ENCODE measurements at regions not wholly inside any gene's neighbourhood (a gene's known extent, or its start where the extent isn't known, plus 50 kb on each side); places are given as distances from the start of the nearest gene placed in this dataset.

GRCh38 chr2:204223544-204223943 lies 287.0 kb downstream of the ICOS start:
- DNase-seq (ENCODE audit: low read depth in 1 of 2, low spot score in 1 of 2): no peak

GRCh38 chr2:204225671-204226073 lies 289.1 kb downstream of the ICOS start:
- Histone ChIP-seq H3K27ac (no peak overlapping the region), H3K27me3 (peaks cover 5% of the 10 kb centered on the region), H3K9me3 (ENCODE audit: low read depth) (no peaks in the 10 kb centered on the region), H3K4me3 (no peak overlapping the region), H3K36me3 (no peaks in the 10 kb centered on the region), H3K4me1 (ENCODE audit: low read depth) (peaks cover 9% of the 10 kb centered on the region)
- TF ChIP-seq CTCF (IDR thresholded peaks at IDR 0.05; ENCODE audit: low read depth, low read length): no peak
- no peak for DNase-seq (ENCODE audit: low read depth in 1 of 2, low spot score in 1 of 2)

More at GRCh38 chr2:204223544-204223943, 287.0 kb downstream of the ICOS start:
- Histone ChIP-seq H3K4me1 (ENCODE audit: low read depth) (peaks cover 4% of the 10 kb centered on the region), H3K9me3 (ENCODE audit: low read depth) (no peaks in the 10 kb centered on the region), H3K27ac (no peak overlapping the region), H3K36me3 (no peaks in the 10 kb centered on the region), H3K27me3 (peaks cover 5% of the 10 kb centered on the region), H3K4me3 (no peak overlapping the region)
- no peak for TF ChIP-seq CTCF (IDR thresholded peaks at IDR 0.05; ENCODE audit: low read depth, low read length)

GRCh38 chr2:204226305-204226880 lies 289.8 kb downstream of the ICOS start:
- peaks cover 5% of the 10 kb centered on the region for H3K27me3 ChIP-seq
- DNase-seq (ENCODE audit: low read depth in 1 of 2, low spot score in 1 of 2): no peak
- H3K27ac ChIP-seq: no peak overlapping the region
- H3K36me3 ChIP-seq: no peaks in the 10 kb centered on the region
- TF ChIP-seq CTCF (IDR thresholded peaks at IDR 0.05; ENCODE audit: low read depth, low read length): no peak
- H3K4me1 ChIP-seq (ENCODE audit: low read depth): peaks cover 9% of the 10 kb centered on the region
- no peaks in the 10 kb centered on the region for H3K9me3 ChIP-seq (ENCODE audit: low read depth)
- H3K4me3 ChIP-seq: no peak overlapping the region

GRCh38 chr2:204228169-204228886 lies 291.8 kb downstream of the ICOS start:
- peaks cover 9% of the 10 kb centered on the region for H3K4me1 ChIP-seq (ENCODE audit: low read depth)
- no peak for TF ChIP-seq CTCF (IDR thresholded peaks at IDR 0.05; ENCODE audit: low read depth, low read length)
- H3K9me3 ChIP-seq (ENCODE audit: low read depth): no peaks in the 10 kb centered on the region
- no peak overlapping the region for H3K27ac ChIP-seq
- peaks cover 5% of the 10 kb centered on the region for H3K27me3 ChIP-seq
- peak in 1 of 2 donors; percentile 17 for DNase-seq (ENCODE audit: low read depth in 1 of 2, low spot score in 1 of 2)
- no peak overlapping the region for H3K4me3 ChIP-seq
- H3K36me3 ChIP-seq: no peaks in the 10 kb centered on the region

- Histone ChIP-seq H3K36me3 (no peaks in the 10 kb centered on the region), H3K9me3 (ENCODE audit: low read depth) (no peaks in the 10 kb centered on the region), H3K27me3 (no peaks in the 10 kb centered on the region), H3K27ac (no peak overlapping the region), H3K4me1 (ENCODE audit: low read depth) (no peaks in the 10 kb centered on the region), H3K4me3 (no peak overlapping the region)
- TF ChIP-seq CTCF (IDR thresholded peaks at IDR 0.05; ENCODE audit: low read depth, low read length): no peak
- DNase-seq (ENCODE audit: low read depth in 1 of 2, low spot score in 1 of 2): no peak
Measured at GRCh38 chr2:204234248-204234647, 297.7 kb downstream of the ICOS start.
